MM.1S (cell line): ENCODE measurements at regions not wholly inside any gene's neighbourhood (a gene's known extent, or its start where the extent isn't known, plus 50 kb on each side); places are given as distances from the start of the nearest gene placed in this dataset.

Experiments used
- EZH2 ChIP-seq: fragments of 300-600 bp; sonication (generic); optimal IDR thresholded peaks from 2 replicates; pipeline ENCODE3; 2017; ENCODE audit warnings: low read depth, mild to moderate bottlenecking, antibody characterized with exemption, low read length, mixed read lengths
- EZH2phosphoT487 ChIP-seq: fragments of 300-600 bp; sonication (generic); IDR thresholded peaks from 2 replicates; pipeline ENCODE4 v1.6.1; 2018; ENCODE audit warnings: antibody characterized with exemption, low read length
- TF ChIP-seq, protein P1 (sequence below): fragments of 300-600 bp; sonication (generic); IDR thresholded peaks from 2 replicates; pipeline ENCODE4 v1.5.1; 2016; ENCODE audit warnings: antibody characterized with exemption, low read length, mixed read lengths

GRCh38 chr2:186065491-186065890 lies 326.9 kb downstream of the FSIP2 start:
- TF ChIP-seq, protein P1, sequence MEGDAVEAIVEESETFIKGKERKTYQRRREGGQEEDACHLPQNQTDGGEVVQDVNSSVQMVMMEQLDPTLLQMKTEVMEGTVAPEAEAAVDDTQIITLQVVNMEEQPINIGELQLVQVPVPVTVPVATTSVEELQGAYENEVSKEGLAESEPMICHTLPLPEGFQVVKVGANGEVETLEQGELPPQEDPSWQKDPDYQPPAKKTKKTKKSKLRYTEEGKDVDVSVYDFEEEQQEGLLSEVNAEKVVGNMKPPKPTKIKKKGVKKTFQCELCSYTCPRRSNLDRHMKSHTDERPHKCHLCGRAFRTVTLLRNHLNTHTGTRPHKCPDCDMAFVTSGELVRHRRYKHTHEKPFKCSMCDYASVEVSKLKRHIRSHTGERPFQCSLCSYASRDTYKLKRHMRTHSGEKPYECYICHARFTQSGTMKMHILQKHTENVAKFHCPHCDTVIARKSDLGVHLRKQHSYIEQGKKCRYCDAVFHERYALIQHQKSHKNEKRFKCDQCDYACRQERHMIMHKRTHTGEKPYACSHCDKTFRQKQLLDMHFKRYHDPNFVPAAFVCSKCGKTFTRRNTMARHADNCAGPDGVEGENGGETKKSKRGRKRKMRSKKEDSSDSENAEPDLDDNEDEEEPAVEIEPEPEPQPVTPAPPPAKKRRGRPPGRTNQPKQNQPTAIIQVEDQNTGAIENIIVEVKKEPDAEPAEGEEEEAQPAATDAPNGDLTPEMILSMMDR = no peak
- TF ChIP-seq EZH2 (no peak), EZH2phosphoT487 (no peak)
